Activated T-cell treated with anti-CD3 and anti-CD28 coated beads, Interleukin-2, amount 50 U/mL, for 4 hours (primary cell): ENCODE measurements at regions not wholly inside any gene's neighbourhood (a gene's known extent, or its start where the extent isn't known, plus 50 kb on each side); places are given as distances from the start of the nearest gene placed in this dataset.
"Not testable (repeated sequence)": the region's sequence is repeated elsewhere in the genome, so short reads cannot be mapped to it uniquely, and the experiment has no call there.

Source experiments
- ATAC-seq, 2 donors: fragments of 200-7000 bp; cut with Tn5 transposase; one replicate each; pipeline ENCODE4 v1.10.0; 2021
- DNase-seq: peaks from one replicate; pipeline ENCODE4 v3.0.0-alpha.2; 2020
- H3K27me3 Mint-ChIP-seq: one replicate; pipeline ENCODE4 v1.8.0; 2021; ENCODE audit warnings: low read depth, mixed read lengths
- H3K36me3 Mint-ChIP-seq: one replicate; pipeline ENCODE4 v1.8.0; 2022; ENCODE audit warnings: mixed read lengths; ENCODE audit not compliant: insufficient read depth
- H3K4me1 Mint-ChIP-seq: one replicate; pipeline ENCODE4 v1.8.0; 2021; ENCODE audit warnings: low read depth, mixed read lengths
- H3K4me3 Mint-ChIP-seq: one replicate; pipeline ENCODE4 v1.8.0; 2021; ENCODE audit warnings: mild to moderate bottlenecking, moderate library complexity, mixed read lengths
- H3K9me3 Mint-ChIP-seq: one replicate; pipeline ENCODE4 v1.8.0; 2021; ENCODE audit warnings: mixed read lengths

- Mint-ChIP-seq H3K9me3 (peaks cover 3% of the 10 kb centered on the region), H3K36me3 (no peaks in the 10 kb centered on the region), H3K4me3 (no peak overlapping the region), H3K27me3 (peaks cover 11% of the 10 kb centered on the region), H3K4me1 (peaks cover 22% of the 10 kb centered on the region)
- DNase-seq (no peak), ATAC-seq (no peak)
These were observed 1140.0 kb downstream of the TMEM121 start for GRCh38 chr14:106666341-106666740.

GRCh38 chr14:106670011-106670410, 1143.6 kb downstream of the TMEM121 start:
- Mint-ChIP-seq H3K4me3 (no peak overlapping the region), H3K36me3 (no peaks in the 10 kb centered on the region), H3K9me3 (no peaks in the 10 kb centered on the region), H3K27me3 (peaks cover 16% of the 10 kb centered on the region), H3K4me1 (peaks cover 8% of the 10 kb centered on the region)
- ATAC-seq (no peak), DNase-seq (no peak)

GRCh38 chr14:106674093-106674492, 1147.7 kb downstream of the TMEM121 start:
- not testable (repeated sequence) for DNase-seq, H3K4me3 Mint-ChIP-seq, H3K9me3 Mint-ChIP-seq, H3K36me3 Mint-ChIP-seq, H3K4me1 Mint-ChIP-seq, ATAC-seq
- H3K27me3 Mint-ChIP-seq = peaks cover 17% of the 10 kb centered on the region

- not testable (repeated sequence) for H3K4me3 Mint-ChIP-seq, ATAC-seq, H3K36me3 Mint-ChIP-seq, H3K4me1 Mint-ChIP-seq, H3K9me3 Mint-ChIP-seq
- peak; percentile 62 for DNase-seq
- peaks cover 17% of the 10 kb centered on the region for H3K27me3 Mint-ChIP-seq
These were observed 1148.2 kb downstream of the TMEM121 start for GRCh38 chr14:106674509-106675125.

- H3K36me3 Mint-ChIP-seq, H3K9me3 Mint-ChIP-seq, ATAC-seq, H3K4me3 Mint-ChIP-seq, DNase-seq, H3K4me1 Mint-ChIP-seq: not testable (repeated sequence)
- H3K27me3 Mint-ChIP-seq = peaks cover 11% of the 10 kb centered on the region
These were observed 1149.3 kb downstream of the TMEM121 start for GRCh38 chr14:106675716-106676115.

- DNase-seq (no peak), ATAC-seq (no peak)
- H3K36me3 Mint-ChIP-seq = no peaks in the 10 kb centered on the region
- no peaks in the 10 kb centered on the region for H3K9me3 Mint-ChIP-seq
- H3K27me3 Mint-ChIP-seq = peaks cover 11% of the 10 kb centered on the region
- H3K4me3 Mint-ChIP-seq = no peak overlapping the region
- no peaks in the 10 kb centered on the region for H3K4me1 Mint-ChIP-seq
These were observed 1153.4 kb downstream of the TMEM121 start for GRCh38 chr14:106679776-106680175.

- no peak overlapping the region for H3K4me3 Mint-ChIP-seq
- H3K36me3 Mint-ChIP-seq = no peaks in the 10 kb centered on the region
- H3K9me3 Mint-ChIP-seq = no peaks in the 10 kb centered on the region
- DNase-seq (no peak), ATAC-seq (no peak)
- H3K27me3 Mint-ChIP-seq = peaks cover 23% of the 10 kb centered on the region
- H3K4me1 Mint-ChIP-seq = no peaks in the 10 kb centered on the region
These were observed 1154.8 kb downstream of the TMEM121 start for GRCh38 chr14:106681161-106681560.

DNA sequence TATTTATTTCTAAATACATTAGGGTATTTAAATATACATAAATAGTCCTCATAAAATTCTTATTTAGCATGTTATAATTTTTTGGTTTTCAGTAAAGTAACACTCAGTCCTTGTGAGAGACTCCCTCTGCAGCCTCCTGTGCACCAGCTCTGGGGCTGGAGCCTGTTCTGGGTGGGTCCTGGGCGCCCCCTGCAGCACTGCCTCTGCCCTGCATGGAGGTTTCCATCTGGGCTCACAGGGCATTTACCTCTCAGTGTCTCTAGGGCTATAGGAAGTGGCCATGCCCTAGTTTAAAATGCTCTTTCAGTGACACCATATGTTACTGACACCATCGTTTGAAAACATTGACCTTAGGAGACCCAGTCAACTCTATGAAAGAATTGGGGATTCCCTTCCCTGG, 1155.2 kb downstream of the TMEM121 start:
- no peaks in the 10 kb centered on the region for H3K4me1 Mint-ChIP-seq
- no peaks in the 10 kb centered on the region for H3K36me3 Mint-ChIP-seq
- no peaks in the 10 kb centered on the region for H3K9me3 Mint-ChIP-seq
- ATAC-seq = peak in 1 of 2 donors; percentile 73
- DNase-seq = no peak
- no peak overlapping the region for H3K4me3 Mint-ChIP-seq
- peaks cover 26% of the 10 kb centered on the region for H3K27me3 Mint-ChIP-seq

GRCh38 chr14:106683631-106684030, 1157.2 kb downstream of the TMEM121 start:
- no peaks in the 10 kb centered on the region for H3K36me3 Mint-ChIP-seq
- no peak for ATAC-seq
- no peak overlapping the region for H3K4me3 Mint-ChIP-seq
- H3K27me3 Mint-ChIP-seq = peaks cover 29% of the 10 kb centered on the region
- no peaks in the 10 kb centered on the region for H3K9me3 Mint-ChIP-seq
- DNase-seq = no peak
- H3K4me1 Mint-ChIP-seq = no peaks in the 10 kb centered on the region

- no peaks in the 10 kb centered on the region for H3K9me3 Mint-ChIP-seq
- peaks cover 6% of the 10 kb centered on the region for H3K4me1 Mint-ChIP-seq
- no peak for ATAC-seq
- H3K36me3 Mint-ChIP-seq = no peaks in the 10 kb centered on the region
- no peak overlapping the region for H3K4me3 Mint-ChIP-seq
- no peak for DNase-seq
- H3K27me3 Mint-ChIP-seq = peaks cover 27% of the 10 kb centered on the region
These were observed 1160.2 kb downstream of the TMEM121 start for GRCh38 chr14:106686533-106686932.

GRCh38 chr14:106690333-106690891, 1164.0 kb downstream of the TMEM121 start:
- DNase-seq = no peak

GRCh38 chr14:106691601-106692291, 1165.4 kb downstream of the TMEM121 start:
- DNase-seq = peak; percentile 47
- H3K9me3 Mint-ChIP-seq = no peaks in the 10 kb centered on the region
- H3K4me3 Mint-ChIP-seq = no peak overlapping the region
- peak; percentile 30 to 57 for ATAC-seq
- H3K36me3 Mint-ChIP-seq = no peaks in the 10 kb centered on the region
- H3K27me3 Mint-ChIP-seq = peaks cover 7% of the 10 kb centered on the region
- peaks cover 8% of the 10 kb centered on the region for H3K4me1 Mint-ChIP-seq

More at GRCh38 chr14:106690333-106690891, 1164.0 kb downstream of the TMEM121 start:
- Mint-ChIP-seq H3K4me3 (no peak overlapping the region), H3K36me3 (no peaks in the 10 kb centered on the region), H3K27me3 (peaks cover 16% of the 10 kb centered on the region), H3K9me3 (no peaks in the 10 kb centered on the region), H3K4me1 (peaks cover 8% of the 10 kb centered on the region)
- peak; percentile 18 to 28 for ATAC-seq

DNA sequence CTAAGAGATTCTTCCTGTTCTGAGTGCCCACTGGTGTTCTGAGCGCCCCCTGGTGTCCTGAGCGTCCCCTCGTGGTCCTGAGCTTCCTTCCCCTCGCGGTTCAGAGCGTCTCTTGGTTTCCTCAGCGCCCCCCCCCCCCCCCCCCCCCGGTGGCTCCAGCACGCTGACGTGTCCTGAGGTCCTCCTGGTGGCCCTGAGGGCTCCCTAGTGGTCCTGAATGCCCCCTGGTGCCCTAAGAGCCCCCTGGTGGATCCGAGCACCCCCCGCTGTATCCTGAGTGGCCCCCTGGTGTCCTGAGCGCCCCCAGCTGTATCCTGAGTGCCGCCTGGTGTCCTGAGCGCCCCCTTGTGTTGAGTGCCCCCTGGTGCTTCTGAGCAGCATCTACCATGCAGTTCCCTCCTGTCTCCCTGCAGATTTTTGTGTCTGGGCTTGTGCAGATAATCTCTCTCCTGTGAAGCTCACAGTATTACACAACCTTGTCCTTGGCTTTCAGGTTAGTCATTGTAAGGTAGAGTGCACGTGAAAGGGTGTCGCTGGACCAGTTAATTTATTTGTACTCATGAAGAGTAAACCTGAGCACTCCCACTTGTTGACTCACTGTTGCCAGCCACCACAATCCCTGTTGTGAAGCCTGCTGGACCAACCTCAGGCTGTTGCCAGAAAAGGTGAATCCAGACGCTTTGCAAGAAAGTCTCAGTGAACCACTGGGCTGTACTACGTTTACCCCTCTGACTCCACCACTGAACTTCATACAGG, 1168.4 kb downstream of the TMEM121 start:
- Mint-ChIP-seq H3K36me3 (no peaks in the 10 kb centered on the region), H3K9me3 (no peaks in the 10 kb centered on the region), H3K27me3 (peaks cover 2% of the 10 kb centered on the region), H3K4me1 (peaks cover 17% of the 10 kb centered on the region), H3K4me3 (peak overlapping the region; percentile 70)
- peak; percentile 44 for DNase-seq
- peak; percentile 60 to 85 for ATAC-seq

- not testable (repeated sequence) for DNase-seq, H3K4me3 Mint-ChIP-seq
These were observed 1172.4 kb downstream of the TMEM121 start for GRCh38 chr14:106698620-106699267.

More at GRCh38 chr14:106698620-106699267, 1172.4 kb downstream of the TMEM121 start:
- not testable (repeated sequence) for H3K27me3 Mint-ChIP-seq, H3K36me3 Mint-ChIP-seq, H3K9me3 Mint-ChIP-seq
- ATAC-seq = peak in 1 of 2 donors; percentile 75
- H3K4me1 Mint-ChIP-seq = peaks cover 13% of the 10 kb centered on the region
